WTC11 (cell line): ENCODE measurements at regions not wholly inside any gene's neighbourhood (a gene's known extent, or its start where the extent isn't known, plus 50 kb on each side); places are given as distances from the start of the nearest gene placed in this dataset.

Experiments
- KAT7 ChIP-seq: sonication (generic); formaldehyde crosslinking; IDR thresholded peaks from 2 replicates; pipeline ENCODE4 v1.8.1; 2023; ENCODE audit warnings: missing genetic modification reagents, mild to moderate bottlenecking, borderline replicate concordance
- ZBTB21 ChIP-seq: sonication (generic); formaldehyde crosslinking; IDR thresholded peaks from 2 replicates; pipeline ENCODE4 v1.8.1; 2023; ENCODE audit warnings: mild to moderate bottlenecking, missing genetic modification reagents, borderline replicate concordance
- TF ChIP-seq, protein P1 (sequence below): fragments of 200-600 bp; IDR thresholded peaks from 2 replicates; pipeline ENCODE4 v1.8.0; 2022; ENCODE audit warnings: antibody characterized with exemption

DNA sequence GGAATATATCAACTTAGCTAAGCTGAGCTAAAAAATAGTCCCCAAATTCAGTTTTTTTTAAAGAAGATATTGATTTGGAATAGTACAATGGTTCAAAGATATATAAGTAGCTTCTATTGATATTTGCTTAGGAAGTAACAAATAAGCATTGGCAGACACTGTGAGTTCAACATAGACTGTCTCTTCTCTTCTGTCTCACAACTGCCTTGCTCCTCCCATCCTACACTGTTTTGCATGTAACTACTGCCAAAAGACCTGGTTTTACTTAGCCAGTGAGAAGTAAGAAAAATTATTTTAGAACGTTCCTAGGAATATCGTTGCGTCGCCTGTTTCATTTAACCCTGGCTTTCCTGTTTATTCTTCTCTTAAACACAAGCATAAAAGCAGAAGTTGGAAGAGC is 859.0 kb upstream of the SPRY2 start:
- TF ChIP-seq ZBTB21 (CRISPR knock-in tag): no peak
- TF ChIP-seq, protein P1, sequence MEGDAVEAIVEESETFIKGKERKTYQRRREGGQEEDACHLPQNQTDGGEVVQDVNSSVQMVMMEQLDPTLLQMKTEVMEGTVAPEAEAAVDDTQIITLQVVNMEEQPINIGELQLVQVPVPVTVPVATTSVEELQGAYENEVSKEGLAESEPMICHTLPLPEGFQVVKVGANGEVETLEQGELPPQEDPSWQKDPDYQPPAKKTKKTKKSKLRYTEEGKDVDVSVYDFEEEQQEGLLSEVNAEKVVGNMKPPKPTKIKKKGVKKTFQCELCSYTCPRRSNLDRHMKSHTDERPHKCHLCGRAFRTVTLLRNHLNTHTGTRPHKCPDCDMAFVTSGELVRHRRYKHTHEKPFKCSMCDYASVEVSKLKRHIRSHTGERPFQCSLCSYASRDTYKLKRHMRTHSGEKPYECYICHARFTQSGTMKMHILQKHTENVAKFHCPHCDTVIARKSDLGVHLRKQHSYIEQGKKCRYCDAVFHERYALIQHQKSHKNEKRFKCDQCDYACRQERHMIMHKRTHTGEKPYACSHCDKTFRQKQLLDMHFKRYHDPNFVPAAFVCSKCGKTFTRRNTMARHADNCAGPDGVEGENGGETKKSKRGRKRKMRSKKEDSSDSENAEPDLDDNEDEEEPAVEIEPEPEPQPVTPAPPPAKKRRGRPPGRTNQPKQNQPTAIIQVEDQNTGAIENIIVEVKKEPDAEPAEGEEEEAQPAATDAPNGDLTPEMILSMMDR: no peak
- TF ChIP-seq KAT7 (CRISPR knock-in tag): no peak
